Left colon (tissue), 2 donors: ENCODE measurements at regions not wholly inside any gene's neighbourhood (a gene's known extent, or its start where the extent isn't known, plus 50 kb on each side); places are given as distances from the start of the nearest gene placed in this dataset.
A peak's percentile ranks its signal among the peaks of the same experiment; 100 is the strongest.

Experiments
- ATAC-seq: fragments of 200-7000 bp; cut with Tn5 transposase; one replicate; pipeline ENCODE4 v1.9.1; 2020; ENCODE audit warnings: mild to moderate bottlenecking, moderate library complexity
- DNase-seq, 2 donors: peaks; one replicate each; pipeline ENCODE4 v3.0.0-alpha.2; 2020
- intact Hi-C, 2 donors: fragments of 100-400 bp; cut with DNase I in 1 of 2; cut with micrococcal nuclease in 1 of 2; formaldehyde crosslinking; loops; one replicate each; pipeline versions ENCODE4 v1.11.2 to v1.14.0; 2022; cut with DNase I, micrococcal nuclease
- donor health status: DM: no; HTN: no; CAD: no.
- donor health status: DM: yes; HTN: yes; CAD: no.

DNA sequence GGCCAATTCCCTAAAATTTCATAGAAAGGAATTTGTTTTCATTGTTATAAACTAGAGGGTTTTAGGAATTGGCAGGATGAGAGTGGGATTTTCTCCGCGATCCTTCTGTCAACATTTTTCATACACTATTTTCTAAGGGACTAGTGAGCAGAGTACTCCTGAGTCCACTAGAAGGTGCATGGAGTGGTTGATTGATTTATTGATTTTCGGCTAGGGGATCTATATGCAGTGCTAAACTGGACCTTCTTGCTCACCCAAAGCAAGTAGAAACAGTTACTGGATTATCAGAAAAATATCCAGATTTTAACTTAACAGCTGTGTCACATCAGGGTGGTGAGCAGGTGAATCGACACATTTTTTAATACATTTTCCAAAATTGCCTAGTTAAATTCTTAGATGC, 159.9 kb upstream of the DTNA start:
- intact Hi-C loops = no loop called here
- DNase-seq (no peak), ATAC-seq (no peak)

- intact Hi-C loops = no loop called here
- ATAC-seq (no peak), DNase-seq (no peak)
Observed at GRCh38 chr18:34550902-34551301, 159.2 kb upstream of the DTNA start.

DNA sequence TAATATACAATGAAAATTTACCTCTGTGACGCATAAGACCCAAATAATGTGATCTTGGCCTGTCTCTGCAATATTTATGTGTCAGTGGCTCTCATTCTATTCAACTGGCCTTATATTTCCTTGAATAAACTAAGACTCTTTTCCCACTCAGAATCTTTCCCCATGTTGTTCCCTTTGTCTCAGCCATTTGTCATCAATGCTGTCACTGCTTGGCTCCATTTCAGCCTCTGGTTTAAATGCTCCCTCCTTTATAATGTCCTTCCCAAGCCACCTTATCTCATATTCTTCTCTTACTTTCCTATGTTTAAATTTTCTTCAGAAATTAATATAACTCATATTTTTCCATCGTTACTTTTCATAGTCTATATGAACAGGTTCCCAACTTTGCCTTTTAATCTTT, 158.3 kb upstream of the DTNA start:
- ATAC-seq (no peak), DNase-seq (no peak)
- intact Hi-C loops = no loop called here

- DNase-seq (no peak), ATAC-seq (no peak)
- intact Hi-C loops = no loop called here
Observed at GRCh38 chr18:34562252-34562870, 147.7 kb upstream of the DTNA start.

DNA sequence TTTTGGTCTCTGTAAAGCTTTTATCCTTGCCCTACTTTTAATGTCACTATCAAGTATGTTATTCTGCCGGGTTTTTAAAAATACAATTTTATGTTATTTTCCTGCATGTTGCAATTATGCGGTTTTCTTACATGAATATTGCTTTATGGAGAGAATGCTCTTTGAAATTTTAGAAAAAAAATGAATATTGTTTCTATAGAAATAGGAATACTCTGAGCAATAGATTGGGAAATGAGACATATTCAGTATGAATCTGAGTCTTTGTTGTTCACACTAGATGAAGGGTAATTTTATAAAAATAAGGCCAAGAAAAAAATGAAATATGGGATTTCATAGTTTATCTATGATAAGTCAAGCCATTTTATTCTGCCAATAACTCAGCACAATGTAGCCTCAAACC, 142.2 kb upstream of the DTNA start:
- ATAC-seq (no peak), DNase-seq (no peak)
- intact Hi-C loops = no loop called here

DNA sequence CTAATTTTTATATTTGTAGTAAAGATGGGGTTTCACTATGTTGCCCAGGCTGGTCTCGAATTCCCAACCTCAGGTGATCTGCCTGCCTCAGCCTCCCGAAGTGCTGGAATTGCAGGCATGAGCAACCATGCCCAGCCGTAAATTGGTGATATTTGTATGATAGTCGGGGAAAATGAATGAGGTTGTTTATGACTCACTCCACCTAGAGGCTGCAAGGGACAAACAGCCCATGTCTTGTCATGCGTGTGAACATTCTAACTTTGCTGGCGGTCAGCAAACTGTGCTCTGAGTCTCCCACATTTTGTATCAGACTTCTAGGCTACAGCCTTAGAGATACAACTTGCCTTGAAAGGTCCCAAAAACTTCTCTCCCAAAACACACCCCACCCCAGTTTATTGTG, 133.5 kb upstream of the DTNA start:
- DNase-seq (no peak), ATAC-seq (no peak)
- intact Hi-C loops = no loop called here

GRCh38 chr18:34583895-34584294, 126.2 kb upstream of the DTNA start:
- DNase-seq (no peak), ATAC-seq (no peak)
- intact Hi-C loops = no loop called here

DNA sequence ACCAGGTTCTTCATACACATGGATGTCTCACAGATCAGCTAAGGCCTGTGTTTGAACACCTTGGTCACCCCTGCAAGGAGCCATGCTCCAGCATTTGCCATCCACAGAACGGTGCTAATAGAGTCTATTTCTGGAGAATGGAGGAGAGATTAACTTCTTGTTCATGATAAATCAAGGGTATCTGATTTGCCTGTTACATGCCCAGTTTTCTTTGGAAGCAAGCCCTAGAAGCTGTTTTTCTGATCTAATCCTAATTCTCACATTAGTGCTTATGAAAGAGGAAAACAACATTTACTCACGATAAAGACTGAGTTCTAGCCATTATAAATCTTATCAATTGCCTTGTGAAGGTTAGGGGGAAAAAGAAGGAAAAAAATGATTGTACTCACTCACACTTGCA, 119.6 kb upstream of the DTNA start:
- DNase-seq (no peak), ATAC-seq (no peak)
- intact Hi-C loops = loop anchor here in 1 of 2 donors (10.0 kb wide), 1 partner anchor 194 kb away; no protein-coding TSS in a partner anchor

DNA sequence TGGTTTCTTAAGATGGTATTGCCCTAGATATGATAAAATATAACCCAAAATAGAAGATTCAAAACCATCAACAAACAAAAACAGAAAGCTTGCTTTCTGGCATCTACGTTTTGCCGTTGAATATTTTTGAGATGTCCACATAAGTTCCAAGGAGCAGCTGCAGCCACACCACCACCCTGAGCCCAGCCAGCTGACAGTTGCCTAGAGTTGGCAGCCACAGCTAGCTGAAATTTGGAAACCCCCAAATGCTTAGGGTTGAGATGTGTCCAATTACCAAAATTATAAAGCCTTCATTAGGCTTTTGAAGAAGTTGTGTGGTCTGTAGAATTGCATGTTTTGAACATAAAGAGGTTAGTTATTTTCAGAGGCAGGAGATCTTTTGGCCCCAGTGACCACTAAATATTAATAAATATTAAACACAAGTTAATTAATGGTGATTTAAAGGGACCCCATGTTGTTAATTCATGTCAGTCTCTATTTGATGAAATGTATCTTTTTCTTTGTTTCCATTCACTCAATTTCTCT, 118.1 kb upstream of the DTNA start:
- intact Hi-C loops = loop anchor here in 1 of 2 donors (10.0 kb wide), 1 partner anchor 193 kb away; no protein-coding TSS in a partner anchor
- no peak for ATAC-seq
- DNase-seq = no peak

DNA sequence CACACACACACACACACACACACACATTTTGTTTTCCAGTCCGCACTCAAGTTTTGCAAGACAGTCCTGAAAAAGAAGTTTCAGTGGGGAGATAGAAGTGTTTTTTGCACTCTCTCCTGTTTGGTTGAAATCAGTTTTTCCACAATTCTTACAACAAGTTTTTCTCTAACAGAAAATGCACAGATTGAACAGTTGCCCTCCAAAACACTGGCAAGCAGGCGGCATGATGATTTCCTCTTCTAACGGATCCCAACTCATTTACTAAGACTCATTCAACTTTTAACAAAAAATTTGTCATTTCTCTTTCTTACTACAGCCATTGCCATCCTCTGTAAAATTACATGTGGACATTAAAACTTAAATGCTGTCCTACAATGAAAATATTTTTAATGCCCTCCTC, 117.6 kb upstream of the DTNA start:
- ATAC-seq = no peak
- no peak for DNase-seq
- intact Hi-C loops = loop anchor here in 1 of 2 donors (10.0 kb wide), 1 partner anchor 192 kb away; no protein-coding TSS in a partner anchor

DNA sequence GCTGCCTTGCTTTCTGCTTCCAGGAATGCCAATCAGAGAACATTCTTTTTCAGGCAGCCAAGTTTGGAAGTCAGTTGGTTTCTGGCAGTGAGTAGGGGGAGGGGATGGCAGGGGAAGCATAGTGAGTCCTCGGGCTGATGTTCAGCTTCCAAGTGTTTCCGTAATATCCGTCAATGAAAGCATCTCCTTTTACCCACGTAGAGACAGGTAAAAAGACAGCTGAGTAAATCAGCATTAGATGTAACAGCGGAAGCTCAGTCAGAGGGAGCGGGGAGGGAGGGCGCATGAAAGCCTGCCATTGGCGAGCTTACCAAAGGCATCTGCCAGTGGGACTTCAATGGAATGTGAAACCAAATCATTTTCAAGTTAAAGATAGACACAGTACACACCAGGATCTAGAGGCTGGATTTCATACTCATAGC, 117.1 kb upstream of the DTNA start:
- DNase-seq = peak in 1 of 2 donors; percentile 9
- intact Hi-C loops = loop anchor here in 1 of 2 donors (10.0 kb wide), 1 partner anchor 192 kb away; no protein-coding TSS in a partner anchor
- ATAC-seq = no peak

DNA sequence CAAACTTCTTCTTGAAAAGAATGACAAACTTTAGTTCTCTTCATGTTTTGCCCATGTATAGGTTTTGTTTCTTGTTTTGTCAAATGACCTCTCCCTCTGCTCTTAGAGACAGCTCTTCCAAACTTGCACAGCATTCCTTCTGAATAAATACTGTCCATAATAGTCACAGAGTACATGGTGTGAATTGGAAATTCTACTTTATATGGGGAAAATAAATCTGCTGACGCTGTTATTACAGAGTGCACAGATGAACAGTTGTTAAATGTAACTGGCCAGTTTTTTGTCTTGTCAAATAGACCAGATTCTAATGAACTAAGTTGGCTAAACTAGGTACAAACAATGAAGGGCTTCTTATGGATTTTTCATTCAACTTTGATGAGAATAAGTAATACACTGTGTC, 115.8 kb upstream of the DTNA start:
- intact Hi-C loops = loop anchor here in 1 of 2 donors (10.0 kb wide), 1 partner anchor 191 kb away; no protein-coding TSS in a partner anchor
- no peak for ATAC-seq
- no peak for DNase-seq

DNA sequence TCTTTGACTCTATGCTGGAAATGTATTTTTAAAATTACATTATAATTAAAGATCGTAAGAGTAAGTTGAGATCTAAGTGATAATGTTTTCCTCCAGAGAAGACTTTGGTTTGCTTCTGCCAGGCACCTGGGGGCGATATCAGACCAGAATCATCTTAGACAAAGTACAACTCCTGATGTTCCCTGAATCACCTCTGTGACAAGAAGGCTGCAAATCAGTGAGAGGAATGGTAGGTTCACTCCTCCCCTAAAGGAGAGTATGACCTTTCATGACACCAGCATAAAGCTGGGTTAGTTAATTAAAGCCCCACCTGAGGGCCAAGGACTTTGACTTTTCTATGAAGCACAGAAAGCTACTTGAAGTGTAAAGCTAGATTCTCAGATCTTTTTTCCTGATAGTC, 114.4 kb upstream of the DTNA start:
- DNase-seq (no peak), ATAC-seq (peak; percentile 46)
- intact Hi-C loops = loop anchor here in 1 of 2 donors (10.0 kb wide), 1 partner anchor 189 kb away; no protein-coding TSS in a partner anchor

DNA sequence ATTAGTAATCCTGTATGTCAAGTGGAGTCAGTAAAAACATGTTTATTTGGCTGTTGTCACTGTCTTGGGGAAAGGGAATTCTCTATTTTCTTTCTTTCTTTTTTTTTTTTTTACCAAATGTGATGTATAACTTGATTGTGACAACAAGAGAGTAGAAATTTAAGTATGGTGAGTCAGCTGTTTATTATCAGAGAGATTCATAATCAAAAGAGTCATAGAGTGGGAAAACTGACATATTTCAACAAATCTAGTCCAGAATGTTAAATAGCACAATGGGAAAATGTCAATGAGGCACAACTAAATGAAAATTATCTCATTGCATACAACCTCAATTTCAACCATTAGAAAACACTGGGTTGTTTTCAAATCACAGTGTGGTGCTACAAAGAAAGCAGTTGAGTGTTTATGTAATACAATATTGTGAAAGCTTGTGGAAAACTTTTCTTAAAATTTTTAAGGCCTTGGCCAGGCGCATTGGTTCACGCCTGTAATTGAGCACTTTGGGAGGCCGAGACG, 111.9 kb upstream of the DTNA start:
- intact Hi-C loops = loop anchor here in 1 of 2 donors (10.0 kb wide), 1 partner anchor 187 kb away; no protein-coding TSS in a partner anchor
- DNase-seq (no peak), ATAC-seq (no peak)

DNA sequence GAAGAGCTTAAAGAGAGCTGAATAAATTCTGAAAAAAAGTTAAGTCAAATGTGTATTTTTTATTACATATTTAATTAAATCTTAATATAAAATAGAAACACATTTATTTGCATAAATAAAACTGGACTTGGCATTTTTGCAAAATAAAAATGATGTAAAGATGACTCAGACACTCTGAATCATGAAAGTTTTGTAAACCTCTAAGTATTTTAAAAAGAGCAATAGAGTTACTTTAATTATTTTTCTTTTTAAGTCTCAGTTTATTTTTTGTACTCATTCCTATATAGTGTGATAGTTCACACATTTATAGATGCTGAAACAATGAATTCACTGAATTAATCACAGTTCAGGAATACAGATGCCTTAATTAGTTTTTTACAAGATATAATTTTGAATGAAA, 109.9 kb upstream of the DTNA start:
- intact Hi-C loops = no loop called here
- ATAC-seq (no peak), DNase-seq (no peak)

DNA sequence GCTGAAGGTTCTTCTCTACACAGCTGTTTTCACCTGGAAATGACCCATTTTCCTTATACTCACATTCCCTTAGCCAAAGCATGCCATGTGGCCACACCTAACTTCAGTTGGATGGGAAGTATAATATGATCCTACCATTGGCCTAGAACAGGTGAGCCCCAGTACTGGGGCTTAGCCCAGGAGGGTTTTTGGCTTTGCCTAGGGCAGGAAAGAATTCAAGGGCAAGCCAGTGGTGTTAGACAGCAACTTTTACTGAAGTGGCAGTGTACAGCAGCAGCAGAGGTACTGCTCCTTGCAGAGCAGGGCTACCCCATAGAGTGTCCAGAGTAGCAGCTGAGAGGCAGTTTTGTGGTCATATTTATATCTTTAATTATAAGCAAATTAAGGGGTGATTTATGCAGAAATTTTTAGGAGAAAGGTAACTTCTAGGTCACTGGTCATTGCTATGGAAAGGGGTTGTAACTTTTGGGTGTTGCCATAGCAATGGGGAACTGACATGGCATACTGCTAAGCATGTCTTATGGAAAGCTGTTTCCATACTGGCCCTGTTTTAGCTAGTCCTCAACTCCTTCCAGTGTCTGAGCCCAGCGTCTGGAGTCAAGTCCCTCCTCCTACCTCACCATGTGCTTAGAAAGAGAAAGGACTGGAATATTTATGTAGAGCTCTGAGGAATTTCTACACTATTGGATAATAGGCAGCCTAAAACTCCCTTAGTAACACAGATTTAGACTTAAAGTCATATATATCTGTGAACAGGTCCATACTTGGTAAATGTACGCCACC, 109.0 kb upstream of the DTNA start:
- intact Hi-C loops = no loop called here
- ATAC-seq (no peak), DNase-seq (no peak)

DNA sequence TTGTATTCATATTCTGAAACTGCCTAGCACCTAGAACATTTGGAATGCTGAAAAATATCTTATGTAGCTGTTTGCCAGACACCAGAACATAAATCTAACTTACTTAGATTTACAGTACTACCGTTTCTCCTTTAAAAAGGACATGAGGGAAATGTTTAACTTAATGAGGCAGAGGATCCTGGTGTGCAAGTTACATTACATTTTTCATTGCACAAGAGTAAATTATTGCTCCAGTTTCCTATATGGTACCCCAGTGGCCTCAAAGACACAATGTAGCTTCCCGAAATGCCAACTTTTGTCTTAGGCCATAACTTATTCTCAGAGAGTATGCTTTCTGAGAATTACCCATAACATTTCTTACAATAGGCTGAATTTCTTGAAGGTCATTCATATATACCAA, 105.5 kb upstream of the DTNA start:
- intact Hi-C loops = no loop called here
- ATAC-seq = no peak
- DNase-seq = no peak

- ATAC-seq (no peak), DNase-seq (no peak)
- intact Hi-C loops = no loop called here
Observed at GRCh38 chr18:34606851-34607250, 103.2 kb upstream of the DTNA start.

DNA sequence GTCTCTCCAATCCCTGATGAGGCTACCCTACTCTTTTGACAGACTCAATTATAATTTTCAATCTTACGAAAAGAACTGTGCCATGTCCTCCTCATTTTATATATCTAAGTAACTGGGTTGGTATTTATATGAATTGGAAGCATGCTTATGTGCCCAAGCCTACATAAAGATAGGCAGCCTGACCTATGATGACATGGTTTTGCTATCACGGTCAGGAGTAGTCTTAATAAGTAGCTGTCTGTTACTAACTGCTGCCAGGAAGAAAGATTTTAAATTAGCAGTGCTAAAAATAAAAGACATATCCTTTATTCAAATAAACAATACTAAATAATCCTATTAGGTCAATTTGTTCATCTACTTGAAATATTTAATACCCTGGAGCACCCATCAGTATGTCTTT, 102.0 kb upstream of the DTNA start:
- DNase-seq (no peak), ATAC-seq (no peak)
- intact Hi-C loops = no loop called here
